HG03025 (cell line): ENCODE measurements at regions not wholly inside any gene's neighbourhood (a gene's known extent, or its start where the extent isn't known, plus 50 kb on each side); places are given as distances from the start of the nearest gene placed in this dataset.

Experiments
- ATAC-seq: cut with Tn5 transposase; IDR thresholded peaks from one replicate; pipeline ENCODE4 v1.9.1; 2021; ENCODE audit warnings: mild to moderate bottlenecking, moderate library complexity; ENCODE audit not compliant: unreplicated experiment, low FRiP score

DNA sequence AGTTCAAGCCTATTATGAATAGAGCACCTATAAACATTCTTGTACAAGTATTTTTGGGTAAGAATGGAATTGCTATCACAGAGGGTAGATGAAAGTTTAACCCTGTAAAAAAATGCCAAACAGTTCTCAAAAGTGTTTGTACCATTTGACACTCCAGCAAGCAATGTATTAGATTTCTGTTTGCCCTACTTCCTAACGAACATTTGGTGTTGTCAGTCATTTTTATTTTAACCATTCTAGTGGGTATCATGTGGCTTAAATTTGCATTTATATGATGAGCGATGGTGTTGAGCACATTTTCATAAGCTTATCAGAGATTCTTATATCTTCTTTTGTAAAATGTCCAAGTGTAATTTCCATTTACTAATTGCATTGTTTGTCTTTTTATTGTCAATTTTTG is 608.2 kb upstream of the ACVR2A start:
- no peak for ATAC-seq

DNA sequence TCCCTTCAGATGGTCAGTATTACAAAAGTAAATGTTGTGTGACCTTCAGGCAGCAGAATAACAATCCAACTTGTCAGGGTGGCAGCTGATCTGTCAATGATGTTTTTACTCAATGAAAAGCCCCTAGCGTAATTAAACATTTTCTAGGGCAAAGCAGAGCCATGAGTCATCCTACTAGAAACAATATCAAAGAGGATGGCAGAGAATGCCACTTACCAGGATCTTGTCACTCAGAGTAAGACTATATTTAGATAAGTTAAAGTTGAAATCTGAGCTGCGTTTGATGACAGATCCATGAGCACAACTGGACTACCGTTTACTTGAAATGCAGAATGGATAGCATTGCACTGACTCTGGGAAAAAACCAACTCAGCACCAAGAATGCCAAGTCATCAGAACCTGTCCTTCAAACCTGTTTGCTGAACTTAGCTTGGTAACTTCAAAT is 612.6 kb upstream of the ACVR2A start:
- no peak for ATAC-seq

DNA sequence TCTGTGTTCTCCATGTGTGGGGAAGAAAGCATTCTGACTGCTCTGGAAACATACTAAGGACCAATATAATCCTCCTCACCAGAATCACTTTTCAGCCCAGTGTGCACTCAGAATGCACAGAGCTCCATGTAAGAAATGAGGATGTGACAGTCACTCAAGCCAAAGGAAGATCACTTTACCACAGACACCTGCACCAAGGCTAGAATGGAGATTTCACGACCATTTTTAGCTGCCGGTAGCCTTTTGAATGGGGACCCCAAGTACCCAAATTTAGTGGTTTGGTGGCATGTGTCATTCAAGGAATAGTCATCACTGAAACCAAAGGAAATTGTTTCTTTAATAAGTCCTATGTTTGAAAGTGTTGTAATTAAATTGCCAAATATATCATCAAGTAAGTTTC is 613.2 kb upstream of the ACVR2A start:
- ATAC-seq: peak; percentile 79

DNA sequence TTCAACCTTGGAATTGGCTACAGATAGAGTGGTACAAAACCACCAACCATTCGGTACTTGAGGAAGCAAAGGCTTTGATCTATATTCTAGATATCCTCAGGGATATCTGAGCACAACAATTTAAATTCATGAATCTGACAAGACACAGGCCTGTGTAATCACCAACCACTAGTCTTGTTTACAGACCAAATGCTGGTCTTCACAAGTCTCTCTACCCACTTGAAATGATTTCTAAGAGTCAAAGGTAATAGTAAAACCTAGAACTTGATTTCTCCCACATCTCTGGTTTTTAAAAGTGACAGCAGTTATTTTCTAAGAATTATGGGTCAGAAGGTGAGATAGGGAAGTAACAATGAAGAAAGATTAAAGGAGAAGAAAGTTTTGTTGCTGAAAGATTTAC is 613.7 kb upstream of the ACVR2A start:
- no peak for ATAC-seq

DNA sequence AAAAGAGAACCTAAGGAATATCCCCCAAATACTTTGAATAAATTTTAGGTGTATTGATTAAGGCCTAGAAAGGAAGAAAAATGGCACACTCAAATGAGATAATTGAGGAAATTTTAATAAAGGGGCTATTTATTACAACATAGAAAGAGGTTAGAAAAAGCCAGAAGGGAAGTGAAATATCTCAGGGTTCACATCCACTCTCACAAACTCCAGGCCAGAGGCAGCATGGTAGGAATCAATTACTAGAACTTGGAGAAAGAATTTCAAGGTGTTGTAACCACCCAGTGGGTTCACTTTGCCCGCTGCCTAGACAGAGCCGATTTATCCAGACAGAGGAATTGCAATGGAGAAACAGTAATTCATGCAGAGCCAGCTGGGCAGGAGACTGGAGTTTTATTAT is 617.5 kb upstream of the ACVR2A start:
- ATAC-seq: no peak

DNA sequence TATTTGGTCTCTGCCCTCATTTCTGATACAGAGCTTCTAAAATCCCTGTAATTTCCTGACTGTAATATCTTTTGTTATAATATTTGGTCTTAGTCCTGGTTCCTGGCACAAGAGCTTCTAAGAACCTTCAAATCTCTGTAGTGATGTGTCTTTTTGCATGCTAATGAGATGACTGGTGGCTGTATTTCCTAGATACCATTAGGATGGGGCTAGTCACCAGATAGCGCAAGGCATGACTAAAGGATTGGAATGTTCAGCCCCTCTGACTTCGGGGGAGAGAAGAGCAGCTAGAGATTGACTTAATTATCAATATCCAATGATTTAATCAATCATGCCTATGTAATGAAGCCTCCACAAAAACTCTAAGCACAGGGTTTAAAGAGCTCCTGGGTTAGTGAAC is 620.8 kb upstream of the ACVR2A start:
- ATAC-seq: no peak

DNA sequence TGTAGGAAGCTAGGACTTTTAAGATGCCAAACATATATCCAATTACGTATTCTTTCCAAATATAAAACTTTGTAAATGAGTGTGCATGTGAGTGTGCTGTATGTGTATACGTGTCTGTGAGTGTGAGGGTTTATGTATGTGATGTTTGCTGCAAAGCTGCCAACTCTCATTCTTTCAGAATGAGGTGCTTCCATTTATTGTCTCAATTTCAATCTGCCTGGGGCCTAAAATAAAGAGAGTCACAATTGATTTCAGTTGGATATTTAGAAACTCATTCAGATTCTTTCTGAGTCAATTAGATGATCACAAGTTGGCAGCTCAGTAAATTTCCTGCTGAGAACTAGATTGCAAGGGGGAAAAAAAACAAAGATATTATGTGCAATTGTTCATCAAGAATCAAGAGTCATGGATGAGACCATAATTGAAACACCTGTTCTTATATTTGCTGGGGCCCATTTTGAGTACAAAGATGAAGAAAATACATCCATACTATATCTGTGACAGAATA is 621.2 kb upstream of the ACVR2A start:
- no peak for ATAC-seq

DNA sequence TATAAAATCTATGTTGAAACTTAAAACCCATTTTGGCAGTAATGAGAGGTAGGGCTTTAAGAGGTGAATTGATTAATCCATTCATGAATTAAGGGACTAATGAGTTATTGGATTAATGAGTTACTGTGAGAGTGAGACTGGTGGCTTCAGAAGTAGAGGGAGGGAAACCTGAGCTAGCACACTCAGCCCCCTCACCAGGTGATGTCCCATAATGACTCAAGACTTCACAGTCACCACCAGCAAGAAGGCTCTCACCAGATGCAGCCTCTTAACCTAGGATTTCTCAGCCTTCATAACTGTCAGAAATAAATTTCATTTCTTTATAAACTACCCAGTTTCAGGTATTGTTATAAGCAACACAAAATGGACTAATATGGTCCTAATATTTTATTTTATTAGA is 621.7 kb upstream of the ACVR2A start:
- peak; percentile 71 for ATAC-seq

DNA sequence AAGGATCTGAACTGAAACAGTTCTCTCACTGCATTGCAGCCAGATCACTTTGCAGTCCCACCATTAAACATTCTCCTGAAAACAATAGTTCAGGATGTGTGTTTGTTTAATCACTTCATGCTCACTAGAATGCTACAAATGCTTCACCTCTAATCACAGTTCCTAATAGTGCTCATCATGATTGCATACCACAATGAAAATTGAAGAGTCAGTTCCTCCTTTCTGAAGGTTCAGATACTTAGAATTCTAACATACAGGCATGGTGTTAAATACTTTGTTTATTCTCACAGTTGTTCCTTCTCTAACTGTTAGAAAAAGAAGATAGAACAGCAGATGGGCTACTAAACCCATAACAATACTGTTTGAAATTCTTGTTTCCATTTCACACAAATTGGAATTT is 622.3 kb upstream of the ACVR2A start:
- ATAC-seq: peak; percentile 86

DNA sequence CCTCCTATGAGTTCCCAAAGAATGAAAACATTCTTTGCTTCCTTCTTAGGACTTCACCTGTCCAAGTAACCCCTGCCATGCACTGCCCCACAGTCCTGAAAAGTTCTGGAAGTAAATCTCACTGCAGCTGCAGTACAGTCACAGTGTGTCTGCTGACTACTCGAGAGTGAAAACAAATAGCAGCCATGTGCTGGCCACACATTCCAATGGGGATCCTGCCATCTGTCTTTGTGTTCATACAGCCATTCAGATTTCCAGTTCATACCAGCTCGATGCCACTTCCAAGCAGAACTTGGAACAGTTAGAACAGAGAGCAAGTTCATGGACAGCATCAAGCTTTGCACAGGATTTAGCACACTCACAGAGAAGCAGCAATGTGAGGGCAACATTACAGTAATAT is 629.9 kb upstream of the ACVR2A start:
- no peak for ATAC-seq

DNA sequence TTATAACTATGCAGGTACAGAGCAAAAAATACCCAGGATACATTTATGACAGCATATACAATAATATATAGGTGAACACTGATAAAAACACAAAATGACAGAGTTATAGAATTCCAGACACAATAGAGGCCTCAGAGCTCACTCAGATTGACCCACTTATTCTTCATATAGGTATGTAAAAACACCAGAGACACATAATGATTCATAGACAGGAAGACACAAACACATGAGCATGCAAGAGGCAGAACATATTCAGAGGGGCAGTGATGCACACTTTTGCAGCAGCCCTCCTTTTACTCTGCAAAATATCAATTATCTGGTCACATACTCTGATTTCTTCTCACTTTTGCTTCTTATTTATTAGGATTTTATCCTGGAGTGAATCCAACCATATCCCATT is 633.3 kb upstream of the ACVR2A start:
- no peak for ATAC-seq

DNA sequence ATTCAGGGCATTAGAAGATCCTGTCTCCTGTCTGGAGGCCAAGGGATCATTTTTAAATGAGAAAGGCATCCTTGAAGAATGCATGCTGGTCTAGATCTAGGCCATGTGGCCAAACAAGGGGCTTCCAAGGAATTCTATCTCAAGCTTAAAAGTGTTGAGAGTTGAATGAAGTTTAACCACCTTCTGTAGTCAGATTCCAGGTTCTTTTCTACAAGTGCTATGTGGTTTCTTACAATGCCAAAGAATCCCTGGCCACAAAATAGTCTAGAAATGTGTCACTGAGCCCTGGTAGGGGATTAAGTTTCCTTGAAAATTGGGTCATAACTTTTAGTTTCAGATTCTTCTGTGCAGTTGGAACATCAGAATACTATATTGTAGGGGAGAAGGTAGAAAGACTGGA is 640.7 kb upstream of the ACVR2A start:
- ATAC-seq: no peak

DNA sequence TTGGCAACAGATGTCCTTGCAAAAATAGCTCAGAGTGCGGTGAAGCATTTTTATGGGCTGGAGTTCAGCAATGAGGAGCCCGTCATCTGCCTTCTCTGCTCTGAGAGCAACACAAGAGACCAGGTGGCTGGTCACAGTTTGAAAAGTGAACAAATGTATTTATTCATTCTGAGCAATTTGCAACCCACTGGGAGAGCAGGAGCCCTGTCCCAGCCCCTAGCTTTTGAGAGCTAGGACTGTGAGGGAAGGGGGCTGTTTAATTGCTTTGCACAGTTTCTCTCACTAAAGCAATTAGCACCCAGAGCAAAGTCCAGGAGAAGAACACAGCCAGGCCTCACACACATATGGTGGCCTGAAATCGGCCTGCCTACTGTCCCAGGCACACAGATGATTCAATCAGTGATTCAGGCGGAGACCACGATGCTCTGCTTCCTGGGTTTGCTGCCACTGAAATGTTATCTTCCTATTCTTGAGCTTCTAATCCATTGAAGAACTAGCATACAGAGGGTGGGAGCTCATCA is 646.1 kb upstream of the ACVR2A start:
- no peak for ATAC-seq

DNA sequence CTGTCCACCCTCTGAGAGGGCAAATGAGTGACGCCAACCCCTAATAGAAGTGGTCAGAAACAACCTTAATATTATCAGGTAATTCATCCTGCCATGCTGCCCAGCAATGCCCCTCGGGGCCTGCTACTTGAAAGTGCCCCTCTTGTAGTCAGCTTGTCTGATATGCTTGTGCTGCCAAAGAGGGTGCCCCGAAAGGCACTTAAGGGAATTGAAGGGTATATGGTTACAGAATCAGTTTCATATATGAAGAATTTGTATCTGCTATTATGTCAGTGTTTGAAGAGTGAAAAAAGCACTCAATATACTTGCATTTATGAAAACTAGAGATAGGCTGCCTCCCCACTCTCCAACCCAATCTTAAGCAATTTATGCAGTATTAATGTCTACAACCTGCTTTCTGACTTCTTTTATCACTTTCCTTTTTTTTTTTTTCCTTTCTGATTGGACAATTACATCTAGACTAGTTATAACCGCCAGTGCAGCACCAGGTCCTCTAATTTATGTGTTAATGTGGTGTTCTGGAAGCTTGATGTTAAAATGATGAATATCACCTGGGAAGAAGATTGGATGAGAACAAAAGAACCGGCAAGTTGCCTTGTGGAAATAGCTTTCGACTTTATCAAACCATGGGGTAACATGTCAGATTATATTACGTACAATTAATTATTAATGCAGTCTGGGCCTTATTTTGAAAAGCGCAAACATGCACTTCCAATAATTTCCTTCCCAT is 646.9 kb upstream of the ACVR2A start:
- ATAC-seq: no peak

DNA sequence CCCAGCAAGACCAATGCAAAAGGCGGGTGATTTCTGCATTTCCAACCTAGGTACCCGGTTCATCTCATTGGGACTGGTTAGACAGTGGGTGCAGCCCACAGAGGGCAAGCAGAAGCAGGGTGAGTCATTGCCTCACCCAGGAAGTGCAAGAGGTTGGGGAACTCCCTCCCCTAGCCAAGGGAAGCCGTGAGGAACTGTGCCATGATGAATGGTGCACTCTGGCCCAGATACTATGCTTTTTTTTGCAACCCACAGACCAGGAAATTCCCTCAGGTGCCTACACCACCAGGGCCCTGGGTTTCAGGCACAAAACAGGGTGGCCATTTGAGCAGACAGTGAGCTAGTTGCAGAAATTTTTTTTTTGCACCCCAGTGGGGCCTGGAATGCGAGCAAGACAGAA is 662.6 kb upstream of the ACVR2A start:
- peak; percentile 60 for ATAC-seq

DNA sequence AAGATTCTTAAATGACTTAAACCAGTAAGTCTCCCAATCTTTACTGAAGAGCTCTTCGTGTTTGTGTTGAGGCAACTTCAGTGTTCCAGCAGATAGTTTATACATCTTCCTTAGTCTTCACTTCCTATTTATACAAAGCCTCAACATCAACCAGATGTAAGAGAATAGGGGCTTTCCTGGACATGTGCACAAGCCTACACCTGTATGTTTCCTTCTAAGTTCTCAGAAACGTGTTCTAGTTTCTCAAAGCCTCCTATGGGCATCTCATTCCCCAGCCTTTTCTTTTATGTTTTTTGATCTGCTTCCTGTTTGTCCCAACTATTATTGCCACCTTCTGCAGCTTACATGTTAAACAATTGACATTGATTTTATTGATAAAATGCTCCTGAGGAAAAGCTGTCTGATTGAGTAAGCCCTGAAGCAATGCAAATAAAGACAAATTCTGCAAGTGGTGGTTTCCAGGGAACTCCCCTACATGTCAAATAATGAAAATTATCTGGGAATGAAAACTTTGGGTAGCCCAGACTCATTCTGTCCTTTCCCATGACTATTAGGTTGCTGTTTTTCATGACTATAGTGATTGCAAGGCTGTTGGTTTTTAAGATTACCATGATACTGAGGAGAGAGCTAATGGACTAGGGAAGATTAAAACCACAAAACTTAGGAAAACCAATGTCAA is 663.3 kb upstream of the ACVR2A start:
- peak; percentile 72 for ATAC-seq

DNA sequence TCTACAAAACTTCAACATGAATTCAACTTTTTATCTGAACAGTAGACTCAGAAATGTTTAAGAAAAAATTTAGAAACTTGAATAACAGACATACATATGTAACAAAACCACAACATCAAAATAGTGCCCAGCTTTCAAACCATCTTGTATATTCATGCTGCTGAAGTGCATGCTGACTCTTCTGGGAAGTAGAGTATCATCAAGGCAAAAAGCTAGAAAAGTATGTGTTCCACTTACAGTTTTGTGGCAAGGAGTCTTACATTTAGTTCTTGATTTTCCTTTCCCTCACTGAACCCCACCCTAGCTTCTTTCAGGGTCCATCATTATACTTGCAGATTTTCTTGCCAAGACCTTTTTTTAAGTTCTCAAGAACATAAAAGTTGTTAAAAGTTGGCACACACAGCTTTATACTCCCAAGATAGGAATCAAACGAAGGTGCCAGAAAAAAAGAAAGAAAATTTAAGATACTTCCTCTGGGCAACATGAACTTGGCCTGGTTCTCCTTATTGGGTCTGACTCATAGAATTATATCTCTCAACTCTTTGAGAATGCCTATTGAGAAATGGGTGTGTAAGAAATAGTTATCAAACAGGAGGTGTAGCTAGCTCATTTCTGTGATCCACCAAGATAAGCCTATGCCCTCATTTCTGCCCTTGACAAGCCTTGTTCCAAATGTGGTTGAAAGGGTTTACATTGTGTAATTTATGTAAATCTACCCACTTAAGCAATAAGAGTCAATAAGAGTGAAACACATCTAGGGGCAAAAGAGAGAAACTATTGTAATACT is 667.6 kb upstream of the ACVR2A start:
- ATAC-seq: no peak

DNA sequence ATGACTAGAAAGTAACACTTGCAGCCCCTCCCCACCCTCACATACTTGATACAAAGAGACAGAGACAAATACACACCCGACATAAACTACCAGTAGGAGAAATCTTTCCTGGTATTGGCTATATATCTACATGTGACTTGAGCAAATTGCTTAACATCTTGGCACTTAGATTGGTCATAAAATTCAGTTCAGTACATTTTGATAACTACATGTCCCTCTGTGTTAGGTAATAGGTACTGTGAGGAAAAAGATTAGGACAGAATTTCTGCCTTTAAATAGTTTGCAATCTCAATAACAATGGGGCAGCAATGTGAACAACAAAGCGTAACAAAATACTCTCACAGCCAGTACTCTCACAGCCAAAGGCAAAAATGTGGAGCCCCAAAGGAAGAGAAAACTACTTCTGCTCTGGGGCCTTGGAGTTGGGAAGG is 670.0 kb upstream of the ACVR2A start:
- ATAC-seq: no peak

DNA sequence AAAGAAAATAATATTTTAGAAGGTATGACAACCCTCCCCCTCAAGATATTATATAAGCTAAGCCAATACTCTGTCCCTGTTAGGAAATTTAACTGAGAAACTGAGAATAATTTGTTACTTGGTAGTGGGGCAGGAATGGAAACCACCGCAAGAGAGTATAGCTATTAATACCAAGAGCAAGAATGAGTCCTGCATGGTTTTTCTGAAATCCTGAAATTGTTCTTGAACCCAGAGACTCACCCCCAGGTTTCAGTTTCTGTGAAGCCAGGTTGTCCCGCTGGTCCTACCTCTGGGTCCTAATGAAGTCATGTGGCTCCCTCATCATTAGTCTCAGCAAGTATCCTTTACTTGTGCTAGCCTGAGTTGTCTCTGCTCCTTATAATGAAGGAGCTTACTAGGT is 671.0 kb upstream of the ACVR2A start:
- ATAC-seq: no peak

DNA sequence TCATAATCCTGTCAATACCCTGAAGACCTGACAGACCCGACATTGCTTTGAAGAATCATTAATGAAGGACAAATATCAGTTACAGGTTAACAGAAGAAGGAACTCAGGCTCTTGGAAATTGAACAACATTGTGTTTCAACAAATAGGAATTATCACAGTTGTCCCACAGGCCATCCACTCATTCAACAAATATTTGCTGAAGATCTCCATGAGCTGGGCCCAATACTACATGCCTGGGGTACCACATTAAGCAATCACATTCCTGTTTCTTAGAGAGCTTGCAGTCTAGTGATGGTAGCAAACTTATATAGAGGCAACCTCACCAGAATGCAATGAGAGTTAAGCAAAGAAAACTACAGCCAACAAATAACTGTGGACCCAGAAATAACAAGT is 671.6 kb upstream of the ACVR2A start:
- ATAC-seq: no peak
